Progenitor cell of endocrine pancreas (in vitro differentiated cells): ENCODE measurements at regions not wholly inside any gene's neighbourhood (a gene's known extent, or its start where the extent isn't known, plus 50 kb on each side); places are given as distances from the start of the nearest gene placed in this dataset.
"Not testable (repeated sequence)": the region's sequence is repeated elsewhere in the genome, so short reads cannot be mapped to it uniquely, and the experiment has no call there.

Experiments
- DNase-seq: peaks from one replicate; pipeline ENCODE4 v3.0.0; 2021; ENCODE audit warnings: low spot score; ENCODE audit not compliant: unreplicated experiment
- H3K27ac Mint-ChIP-seq: 2 replicates; pipeline ENCODE4 v1.8.0; 2021; ENCODE audit warnings: mild to moderate bottlenecking, moderate library complexity, mixed read lengths
- H3K27me3 Mint-ChIP-seq: 2 replicates; pipeline ENCODE4 v1.8.0; 2021; ENCODE audit warnings: mixed read lengths
- H3K36me3 Mint-ChIP-seq: 2 replicates; pipeline ENCODE4 v1.8.0; 2022; ENCODE audit warnings: mixed read lengths; ENCODE audit not compliant: insufficient read depth
- H3K4me1 Mint-ChIP-seq: 2 replicates; pipeline ENCODE4 v1.8.0; 2021; ENCODE audit warnings: low read depth, mixed read lengths
- H3K4me3 Mint-ChIP-seq: 2 replicates; pipeline ENCODE4 v1.8.0; 2021; ENCODE audit warnings: low read depth, mild to moderate bottlenecking, moderate library complexity, mixed read lengths
- H3K9me3 Mint-ChIP-seq: 2 replicates; pipeline ENCODE4 v1.8.0; 2021; ENCODE audit warnings: low read depth, mixed read lengths
- CTCF ChIP-seq: fragments of 200-600 bp; sonication (generic); IDR thresholded peaks from one replicate; pipeline ENCODE4 v1.5.0; 2021; ENCODE audit warnings: antibody characterized with exemption, mild to moderate bottlenecking; ENCODE audit not compliant: unreplicated experiment

- peaks cover 5% of the 10 kb centered on the region for H3K4me1 Mint-ChIP-seq
- TF ChIP-seq CTCF, result no peak
- H3K27me3 Mint-ChIP-seq, result peaks cover 19% of the 10 kb centered on the region
- no peak for DNase-seq
- H3K36me3 Mint-ChIP-seq, result no peaks in the 10 kb centered on the region
- no peak overlapping the region for H3K27ac Mint-ChIP-seq
- H3K9me3 Mint-ChIP-seq, result peaks cover 5% of the 10 kb centered on the region
- no peak overlapping the region for H3K4me3 Mint-ChIP-seq
Measured at GRCh38 chr10:130515670-130516069, 379.5 kb downstream of the GLRX3 start.

- peaks cover 21% of the 10 kb centered on the region for H3K27me3 Mint-ChIP-seq
- no peak overlapping the region for H3K4me3 Mint-ChIP-seq
- no peak overlapping the region for H3K27ac Mint-ChIP-seq
- TF ChIP-seq CTCF, result no peak
- no peaks in the 10 kb centered on the region for H3K36me3 Mint-ChIP-seq
- peaks cover 5% of the 10 kb centered on the region for H3K4me1 Mint-ChIP-seq
- H3K9me3 Mint-ChIP-seq, result peaks cover 5% of the 10 kb centered on the region
- no peak for DNase-seq
Measured at GRCh38 chr10:130516141-130516735, 380.0 kb downstream of the GLRX3 start.

GRCh38 chr10:130518921-130519320 lies 382.7 kb downstream of the GLRX3 start:
- H3K27me3 Mint-ChIP-seq, result peaks cover 21% of the 10 kb centered on the region
- DNase-seq, H3K9me3 Mint-ChIP-seq, H3K36me3 Mint-ChIP-seq, H3K4me1 Mint-ChIP-seq, H3K4me3 Mint-ChIP-seq, H3K27ac Mint-ChIP-seq: not testable (repeated sequence)

- H3K4me1 Mint-ChIP-seq, result peaks cover 2% of the 10 kb centered on the region
- TF ChIP-seq CTCF, result no peak
- H3K4me3 Mint-ChIP-seq, result no peak overlapping the region
- H3K36me3 Mint-ChIP-seq, result no peaks in the 10 kb centered on the region
- no peak overlapping the region for H3K27ac Mint-ChIP-seq
- peaks cover 23% of the 10 kb centered on the region for H3K27me3 Mint-ChIP-seq
- no peak for DNase-seq
- peaks cover 5% of the 10 kb centered on the region for H3K9me3 Mint-ChIP-seq
Measured at GRCh38 chr10:130519791-130520190, 383.6 kb downstream of the GLRX3 start.

GRCh38 chr10:130531312-130531711 lies 395.1 kb downstream of the GLRX3 start:
- no peak for DNase-seq
- Mint-ChIP-seq H3K27ac (no peak overlapping the region), H3K4me3 (no peak overlapping the region), H3K27me3 (peaks cover 9% of the 10 kb centered on the region), H3K36me3 (no peaks in the 10 kb centered on the region), H3K9me3 (peaks cover 5% of the 10 kb centered on the region), H3K4me1 (peaks cover 5% of the 10 kb centered on the region)
- no peak for TF ChIP-seq CTCF

- Mint-ChIP-seq H3K9me3 (peaks cover 12% of the 10 kb centered on the region), H3K4me3 (no peak overlapping the region), H3K4me1 (no peaks in the 10 kb centered on the region), H3K36me3 (no peaks in the 10 kb centered on the region), H3K27ac (no peak overlapping the region), H3K27me3 (peaks cover 31% of the 10 kb centered on the region)
- DNase-seq, result no peak
- TF ChIP-seq CTCF, result no peak
Measured at GRCh38 chr10:130541090-130541489, 404.9 kb downstream of the GLRX3 start.
